ENCODE measurements at regions not wholly inside any gene's neighbourhood (a gene's known extent, or its start where the extent isn't known, plus 50 kb on each side); places are given as distances from the start of the nearest gene placed in this dataset.
A peak's percentile ranks its signal among the peaks of the same experiment; 100 is the strongest.

- Mint-ChIP-seq H3K9me3 (no peaks in the 10 kb centered on the region), H3K4me1 (ENCODE audit: low read depth) (peaks cover 14% of the 10 kb centered on the region), H3K27ac (no peak overlapping the region), H3K36me3 (ENCODE audit: low read depth) (no peaks in the 10 kb centered on the region), H3K4me3 (peak overlapping the region; percentile 73; the same call in 1 of the 2 replicates), H3K27me3 (ENCODE audit: insufficient read depth) (peaks cover 14% of the 10 kb centered on the region)
- no peak for DNase-seq
- TF ChIP-seq CTCF (IDR thresholded peaks at IDR 0.05), result no peak
These were observed 100.8 kb downstream of the PLCE1 start for GRCh38 chr10:94094540-94094939.

GRCh38 chr10:94097656-94098055 lies 103.9 kb downstream of the PLCE1 start:
- peaks cover 18% of the 10 kb centered on the region for H3K4me1 Mint-ChIP-seq (ENCODE audit: low read depth)

GRCh38 chr10:94098896-94099295 lies 105.2 kb downstream of the PLCE1 start:
- no peaks in the 10 kb centered on the region for H3K9me3 Mint-ChIP-seq
- no peak overlapping the region for H3K27ac Mint-ChIP-seq
- TF ChIP-seq CTCF (IDR thresholded peaks at IDR 0.05), result no peak
- H3K27me3 Mint-ChIP-seq (ENCODE audit: insufficient read depth), result peaks cover 15% of the 10 kb centered on the region
- no peak for DNase-seq
- no peak overlapping the region for H3K4me3 Mint-ChIP-seq
- H3K36me3 Mint-ChIP-seq (ENCODE audit: low read depth), result no peaks in the 10 kb centered on the region
- peaks cover 31% of the 10 kb centered on the region for H3K4me1 Mint-ChIP-seq (ENCODE audit: low read depth)

More at GRCh38 chr10:94097656-94098055, 103.9 kb downstream of the PLCE1 start:
- DNase-seq, result no peak
- H3K36me3 Mint-ChIP-seq (ENCODE audit: low read depth), result no peaks in the 10 kb centered on the region
- no peak overlapping the region; the same call in 1 of the 2 replicates for H3K4me3 Mint-ChIP-seq
- no peak for TF ChIP-seq CTCF (IDR thresholded peaks at IDR 0.05)
- H3K27ac Mint-ChIP-seq, result no peak overlapping the region
- no peaks in the 10 kb centered on the region for H3K9me3 Mint-ChIP-seq
- H3K27me3 Mint-ChIP-seq (ENCODE audit: insufficient read depth), result peaks cover 16% of the 10 kb centered on the region

GRCh38 chr10:94101894-94102293 lies 108.2 kb downstream of the PLCE1 start:
- H3K4me1 Mint-ChIP-seq (ENCODE audit: low read depth), result peaks cover 44% of the 10 kb centered on the region
- no peaks in the 10 kb centered on the region for H3K36me3 Mint-ChIP-seq (ENCODE audit: low read depth)
- no peak overlapping the region for H3K4me3 Mint-ChIP-seq
- H3K9me3 Mint-ChIP-seq, result no peaks in the 10 kb centered on the region
- TF ChIP-seq CTCF (IDR thresholded peaks at IDR 0.05), result no peak
- H3K27ac Mint-ChIP-seq, result no peak overlapping the region
- peaks cover 11% of the 10 kb centered on the region for H3K27me3 Mint-ChIP-seq (ENCODE audit: insufficient read depth)
- DNase-seq, result no peak

- Mint-ChIP-seq H3K36me3 (ENCODE audit: low read depth) (no peaks in the 10 kb centered on the region), H3K4me1 (ENCODE audit: low read depth) (peaks cover 48% of the 10 kb centered on the region), H3K9me3 (no peaks in the 10 kb centered on the region), H3K27me3 (ENCODE audit: insufficient read depth) (peaks cover 12% of the 10 kb centered on the region), H3K4me3 (no peak overlapping the region), H3K27ac (no peak overlapping the region)
- no peak for TF ChIP-seq CTCF (IDR thresholded peaks at IDR 0.05)
- DNase-seq, result no peak
These were observed 108.7 kb downstream of the PLCE1 start for GRCh38 chr10:94102436-94102835.

GRCh38 chr10:94103192-94103591 lies 109.5 kb downstream of the PLCE1 start:
- TF ChIP-seq CTCF (IDR thresholded peaks at IDR 0.05), result no peak
- H3K9me3 Mint-ChIP-seq, result no peaks in the 10 kb centered on the region
- H3K27ac Mint-ChIP-seq, result 0 out of 2 replicates have a peak overlapping the region, but pooled peaks have one; percentile 93
- no peak overlapping the region for H3K4me3 Mint-ChIP-seq
- DNase-seq, result no peak
- H3K36me3 Mint-ChIP-seq (ENCODE audit: low read depth), result no peaks in the 10 kb centered on the region
- peaks cover 50% of the 10 kb centered on the region for H3K4me1 Mint-ChIP-seq (ENCODE audit: low read depth)
- peaks cover 12% of the 10 kb centered on the region for H3K27me3 Mint-ChIP-seq (ENCODE audit: insufficient read depth)
